ENCODE measurements at regions not wholly inside any gene's neighbourhood (a gene's known extent, or its start where the extent isn't known, plus 50 kb on each side); places are given as distances from the start of the nearest gene placed in this dataset.

DNA sequence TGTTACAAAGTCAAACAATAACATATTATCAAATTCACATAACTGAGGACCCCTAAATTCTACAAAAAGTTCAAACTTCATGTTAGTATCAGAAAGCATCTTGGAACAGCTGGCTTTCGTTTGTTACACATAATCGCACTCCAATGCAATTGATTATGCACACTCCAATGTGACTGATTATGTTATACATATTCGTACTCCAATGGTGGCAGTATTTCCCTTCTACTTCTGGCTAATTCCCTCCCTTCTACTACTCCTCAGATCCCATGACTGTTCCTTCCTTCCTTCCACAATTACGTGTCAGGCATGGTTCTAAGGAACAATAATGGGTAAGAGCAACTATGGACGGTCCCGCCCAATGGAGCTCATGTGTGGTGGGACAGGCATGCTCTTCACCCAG is 137.1 kb upstream of the CCDC150 start:
- Mint-ChIP-seq H3K4me1 (ENCODE audit: unreplicated experiment) (peaks cover 4% of the 10 kb centered on the region), H3K27me3 (ENCODE audit: unreplicated experiment) (no peaks in the 10 kb centered on the region), H3K27ac (ENCODE audit: unreplicated experiment) (no peak overlapping the region), H3K36me3 (ENCODE audit: low read depth, unreplicated experiment) (no peaks in the 10 kb centered on the region), H3K4me3 (ENCODE audit: unreplicated experiment) (no peak overlapping the region), H3K9me3 (ENCODE audit: unreplicated experiment) (peaks cover 4% of the 10 kb centered on the region)
- no peak for DNase-seq (ENCODE audit: low spot score)
- TF ChIP-seq, protein P1, sequence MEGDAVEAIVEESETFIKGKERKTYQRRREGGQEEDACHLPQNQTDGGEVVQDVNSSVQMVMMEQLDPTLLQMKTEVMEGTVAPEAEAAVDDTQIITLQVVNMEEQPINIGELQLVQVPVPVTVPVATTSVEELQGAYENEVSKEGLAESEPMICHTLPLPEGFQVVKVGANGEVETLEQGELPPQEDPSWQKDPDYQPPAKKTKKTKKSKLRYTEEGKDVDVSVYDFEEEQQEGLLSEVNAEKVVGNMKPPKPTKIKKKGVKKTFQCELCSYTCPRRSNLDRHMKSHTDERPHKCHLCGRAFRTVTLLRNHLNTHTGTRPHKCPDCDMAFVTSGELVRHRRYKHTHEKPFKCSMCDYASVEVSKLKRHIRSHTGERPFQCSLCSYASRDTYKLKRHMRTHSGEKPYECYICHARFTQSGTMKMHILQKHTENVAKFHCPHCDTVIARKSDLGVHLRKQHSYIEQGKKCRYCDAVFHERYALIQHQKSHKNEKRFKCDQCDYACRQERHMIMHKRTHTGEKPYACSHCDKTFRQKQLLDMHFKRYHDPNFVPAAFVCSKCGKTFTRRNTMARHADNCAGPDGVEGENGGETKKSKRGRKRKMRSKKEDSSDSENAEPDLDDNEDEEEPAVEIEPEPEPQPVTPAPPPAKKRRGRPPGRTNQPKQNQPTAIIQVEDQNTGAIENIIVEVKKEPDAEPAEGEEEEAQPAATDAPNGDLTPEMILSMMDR (IDR thresholded peaks at IDR 0.05; ENCODE audit: unreplicated experiment), result no peak

DNA sequence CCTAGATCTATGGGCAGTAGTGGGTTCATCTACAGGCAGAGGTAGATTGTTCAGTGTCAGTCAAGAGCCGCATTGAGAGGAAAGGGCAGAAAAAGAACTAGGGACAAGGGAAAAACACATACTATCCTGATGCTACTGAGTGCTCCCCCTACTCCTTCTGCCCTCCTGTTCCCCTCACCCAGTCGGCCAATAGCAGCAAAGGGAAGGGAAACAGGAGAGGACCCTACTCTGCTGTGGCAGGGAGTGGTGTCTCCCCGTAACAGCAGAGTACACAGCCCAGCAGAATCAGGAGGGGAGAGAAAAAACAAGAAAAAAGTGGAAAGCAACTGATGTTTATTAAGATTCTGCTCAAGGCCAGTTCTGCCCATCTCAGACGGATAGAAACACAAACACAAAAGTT is 136.1 kb upstream of the CCDC150 start:
- H3K27me3 Mint-ChIP-seq (ENCODE audit: unreplicated experiment), result no peaks in the 10 kb centered on the region
- H3K9me3 Mint-ChIP-seq (ENCODE audit: unreplicated experiment), result peaks cover 3% of the 10 kb centered on the region
- no peaks in the 10 kb centered on the region for H3K36me3 Mint-ChIP-seq (ENCODE audit: low read depth, unreplicated experiment)
- peak overlapping the region; percentile 42 for H3K4me3 Mint-ChIP-seq (ENCODE audit: unreplicated experiment)
- DNase-seq (ENCODE audit: low spot score), result no peak
- no peak overlapping the region for H3K27ac Mint-ChIP-seq (ENCODE audit: unreplicated experiment)
- TF ChIP-seq, protein P1 (IDR thresholded peaks at IDR 0.05; ENCODE audit: unreplicated experiment), result no peak
- peaks cover 4% of the 10 kb centered on the region for H3K4me1 Mint-ChIP-seq (ENCODE audit: unreplicated experiment)

GRCh38 chr2:196504788-196505187 is 134.7 kb upstream of the CCDC150 start:
- Mint-ChIP-seq H3K27me3 (ENCODE audit: unreplicated experiment) (no peaks in the 10 kb centered on the region), H3K27ac (ENCODE audit: unreplicated experiment) (no peak overlapping the region)

DNA sequence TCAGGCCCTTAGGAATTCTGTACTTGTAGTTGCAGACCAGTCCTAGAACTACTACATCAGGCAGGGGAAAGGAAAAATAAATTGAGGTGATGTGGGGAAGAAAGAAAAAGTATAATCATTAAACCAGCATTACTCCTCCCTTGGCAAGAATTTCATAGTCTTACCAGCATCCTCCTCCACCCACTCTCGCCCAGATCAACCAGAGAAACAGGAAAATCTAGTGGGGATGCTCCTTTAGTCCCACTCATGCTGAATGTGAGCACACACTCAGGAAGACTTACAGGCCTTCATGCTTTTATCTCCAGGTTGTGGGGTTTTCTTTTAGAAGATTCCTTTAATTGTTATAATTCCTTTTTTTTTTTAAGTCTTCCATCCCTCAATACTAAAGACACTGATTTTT is 129.3 kb upstream of the CCDC150 start:
- H3K27ac Mint-ChIP-seq (ENCODE audit: unreplicated experiment), result no peak overlapping the region
- H3K9me3 Mint-ChIP-seq (ENCODE audit: unreplicated experiment), result no peaks in the 10 kb centered on the region
- H3K36me3 Mint-ChIP-seq (ENCODE audit: low read depth, unreplicated experiment), result no peaks in the 10 kb centered on the region
- H3K27me3 Mint-ChIP-seq (ENCODE audit: unreplicated experiment), result no peaks in the 10 kb centered on the region
- peaks cover 2% of the 10 kb centered on the region for H3K4me1 Mint-ChIP-seq (ENCODE audit: unreplicated experiment)
- no peak overlapping the region for H3K4me3 Mint-ChIP-seq (ENCODE audit: unreplicated experiment)
- DNase-seq (ENCODE audit: low spot score), result no peak
- TF ChIP-seq, protein P1 (IDR thresholded peaks at IDR 0.05; ENCODE audit: unreplicated experiment), result no peak

More at GRCh38 chr2:196504788-196505187, 134.7 kb upstream of the CCDC150 start:
- no peaks in the 10 kb centered on the region for H3K9me3 Mint-ChIP-seq (ENCODE audit: unreplicated experiment)
- H3K36me3 Mint-ChIP-seq (ENCODE audit: low read depth, unreplicated experiment), result no peaks in the 10 kb centered on the region
- peaks cover 4% of the 10 kb centered on the region for H3K4me1 Mint-ChIP-seq (ENCODE audit: unreplicated experiment)
- no peak overlapping the region for H3K4me3 Mint-ChIP-seq (ENCODE audit: unreplicated experiment)
- no peak for DNase-seq (ENCODE audit: low spot score)
- TF ChIP-seq, protein P1 (IDR thresholded peaks at IDR 0.05; ENCODE audit: unreplicated experiment), result no peak

GRCh38 chr2:196511258-196512168 is 128.0 kb upstream of the CCDC150 start:
- Mint-ChIP-seq H3K4me1 (ENCODE audit: unreplicated experiment) (peaks cover 4% of the 10 kb centered on the region), H3K36me3 (ENCODE audit: low read depth, unreplicated experiment) (no peaks in the 10 kb centered on the region), H3K4me3 (ENCODE audit: unreplicated experiment) (no peak overlapping the region), H3K27me3 (ENCODE audit: unreplicated experiment) (no peaks in the 10 kb centered on the region), H3K9me3 (ENCODE audit: unreplicated experiment) (no peaks in the 10 kb centered on the region), H3K27ac (ENCODE audit: unreplicated experiment) (no peak overlapping the region)
- TF ChIP-seq, protein P1 (IDR thresholded peaks at IDR 0.05; ENCODE audit: unreplicated experiment), result no peak
- DNase-seq (ENCODE audit: low spot score), result no peak

All from endothelial cell (in vitro differentiated cells).